DMS153 (cell line): ENCODE measurements at regions not wholly inside any gene's neighbourhood (a gene's known extent, or its start where the extent isn't known, plus 50 kb on each side); places are given as distances from the start of the nearest gene placed in this dataset.
"Not testable (repeated sequence)": the region's sequence is repeated elsewhere in the genome, so short reads cannot be mapped to it uniquely, and the experiment has no call there.

Experiments
- DNase-seq: peaks from one replicate; lab custom pipeline; 2025; lab: John Stamatoyannopoulos, UW

GRCh38 chr5:29451004-29451403 is 1742.5 kb upstream of the CDH6 start:
- DNase-seq, result not testable (repeated sequence)

- no peak for DNase-seq
Measured at GRCh38 chr5:29414681-29415080, 1778.8 kb upstream of the CDH6 start.

- no peak for DNase-seq
Measured at GRCh38 chr5:29412979-29413378, 1780.5 kb upstream of the CDH6 start.

- no peak for DNase-seq
Measured at GRCh38 chr5:29402270-29402669, 1791.2 kb upstream of the CDH6 start.

DNA sequence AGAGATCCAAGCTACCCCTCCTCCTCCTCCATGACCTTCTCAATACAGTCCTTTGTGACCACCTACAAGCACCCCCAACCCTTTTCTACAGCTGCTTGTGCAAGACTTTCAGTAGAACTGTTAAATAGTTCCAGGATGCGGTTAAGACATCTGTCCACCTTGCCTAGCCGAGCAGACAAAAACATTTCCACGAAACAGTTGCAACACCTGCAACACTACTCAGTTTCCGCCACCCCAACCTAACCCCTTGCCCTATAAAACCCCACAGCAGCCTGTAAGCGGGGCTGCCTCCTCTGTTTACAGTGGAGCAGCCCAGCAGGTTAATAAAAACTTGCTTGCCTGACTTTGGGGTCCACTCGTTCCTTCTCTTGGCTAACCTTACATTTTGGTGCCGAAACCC is 1803.5 kb upstream of the CDH6 start:
- DNase-seq, result no peak

GRCh38 chr5:29387384-29387783 is 1806.1 kb upstream of the CDH6 start:
- no peak for DNase-seq

DNA sequence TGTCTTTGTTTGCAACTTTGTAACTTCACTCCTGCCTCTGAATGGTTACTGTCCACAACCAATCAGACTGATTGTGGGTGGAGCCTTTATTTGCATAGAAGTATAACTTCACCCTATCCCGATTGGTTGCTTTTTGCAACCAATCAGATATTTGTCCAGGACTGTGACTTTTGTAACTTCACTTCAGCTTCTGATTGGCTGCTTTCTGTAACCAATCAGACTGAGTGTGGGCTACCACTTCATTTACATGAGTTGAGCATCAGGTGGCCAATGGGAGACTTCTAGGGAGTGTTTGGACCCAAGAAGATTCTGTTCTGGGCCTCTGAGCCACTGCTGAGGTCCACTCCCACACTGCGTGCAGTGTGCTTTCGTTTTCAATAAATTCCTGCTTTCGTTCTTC is 1810.7 kb upstream of the CDH6 start:
- no peak for DNase-seq

DNA sequence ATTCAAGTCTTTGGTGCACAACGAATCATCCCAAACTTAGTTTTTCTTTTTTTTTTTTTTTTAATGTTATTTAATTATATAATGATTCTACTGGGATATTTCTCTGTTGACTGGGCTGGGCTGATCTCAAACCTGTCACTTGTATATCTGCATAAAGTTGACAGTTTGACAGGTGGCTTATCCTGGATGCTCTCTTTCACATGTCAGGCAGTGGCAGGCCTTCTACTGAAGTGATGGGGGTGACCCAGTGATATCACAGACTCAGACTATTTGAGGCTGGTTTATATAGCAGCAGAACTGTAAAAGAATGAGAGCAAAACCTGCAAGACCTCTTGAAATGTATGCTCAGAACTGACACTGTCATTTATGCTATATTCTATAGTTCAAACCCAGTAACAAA is 1813.5 kb upstream of the CDH6 start:
- no peak for DNase-seq

GRCh38 chr5:29379619-29380018 is 1813.9 kb upstream of the CDH6 start:
- DNase-seq, result no peak

- no peak for DNase-seq
Measured at GRCh38 chr5:29378104-29378503, 1815.4 kb upstream of the CDH6 start.

- DNase-seq, result no peak
Measured at GRCh38 chr5:29370248-29370647, 1823.2 kb upstream of the CDH6 start.

DNA sequence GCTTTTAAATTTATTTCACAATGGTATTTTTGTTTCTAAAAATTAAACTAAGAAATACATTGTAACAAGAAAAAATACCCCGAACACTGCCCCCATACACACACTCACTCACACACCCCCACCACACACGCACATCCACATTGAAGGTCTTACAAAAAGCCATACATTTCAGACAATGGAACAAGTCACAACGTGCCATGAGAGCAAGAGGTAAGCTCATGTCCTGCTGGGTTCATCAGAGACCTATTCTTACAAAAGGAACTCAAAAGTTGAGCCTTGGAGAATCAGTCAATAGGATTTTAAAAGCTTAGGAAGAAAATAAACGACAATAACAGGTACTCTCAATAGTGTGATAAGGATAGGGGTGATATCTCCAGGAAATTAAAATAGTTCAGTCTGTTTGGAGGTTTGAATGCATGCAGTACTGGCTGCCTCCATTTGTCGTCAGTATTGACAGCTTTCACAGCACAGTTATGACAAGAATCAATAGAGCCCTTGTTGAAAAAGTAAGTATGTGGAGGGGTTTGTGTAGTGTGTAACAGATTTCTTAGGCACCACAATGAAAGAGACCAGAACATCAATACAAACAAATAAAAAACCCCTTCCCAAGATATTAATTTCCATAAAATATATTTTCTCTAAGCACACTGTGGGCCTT is 1826.2 kb upstream of the CDH6 start:
- DNase-seq, result no peak

DNA sequence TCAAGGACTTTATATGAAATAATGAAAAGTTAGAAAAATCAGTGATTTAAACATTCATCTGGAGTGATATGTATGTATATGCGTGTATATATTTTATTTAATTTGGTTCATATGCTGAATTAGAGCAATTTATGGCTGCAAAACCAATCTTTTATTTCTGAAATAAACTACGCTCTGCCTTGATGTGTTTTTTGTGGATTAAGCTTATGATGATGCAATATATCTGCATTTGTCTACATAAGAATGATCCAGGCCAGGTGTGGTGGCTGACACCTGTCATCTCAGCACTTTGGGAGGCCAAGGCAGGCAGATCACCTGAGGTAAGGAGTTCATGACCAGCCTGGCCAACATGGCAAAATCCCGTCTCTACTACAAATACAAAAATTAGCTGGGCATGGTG is 1842.3 kb upstream of the CDH6 start:
- DNase-seq, result no peak

- no peak for DNase-seq
Measured at GRCh38 chr5:29337030-29337429, 1856.5 kb upstream of the CDH6 start.

DNA sequence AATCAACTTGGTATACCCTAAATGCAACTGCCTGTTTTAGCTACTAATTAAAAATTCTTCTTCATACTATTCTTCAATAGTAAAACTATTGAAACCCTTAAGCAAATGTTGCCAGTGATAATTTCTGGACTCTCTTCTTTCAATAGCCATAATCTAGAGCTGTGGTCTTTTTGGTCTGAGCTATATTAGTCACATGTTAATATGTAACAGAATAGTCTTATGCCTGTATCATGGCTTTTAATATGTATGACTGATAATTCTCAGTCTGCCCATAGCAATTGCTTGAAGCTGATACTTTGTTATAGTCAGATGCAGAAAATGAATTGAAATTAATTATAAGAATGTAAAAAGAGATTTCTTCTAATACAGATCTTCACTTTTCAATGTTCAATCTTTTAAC is 1871.9 kb upstream of the CDH6 start:
- no peak for DNase-seq

GRCh38 chr5:29309359-29309758 is 1884.1 kb upstream of the CDH6 start:
- no peak for DNase-seq

- no peak for DNase-seq
Measured at GRCh38 chr5:29307478-29307877, 1886.0 kb upstream of the CDH6 start.

GRCh38 chr5:29304545-29304944 is 1888.9 kb upstream of the CDH6 start:
- no peak for DNase-seq

DNA sequence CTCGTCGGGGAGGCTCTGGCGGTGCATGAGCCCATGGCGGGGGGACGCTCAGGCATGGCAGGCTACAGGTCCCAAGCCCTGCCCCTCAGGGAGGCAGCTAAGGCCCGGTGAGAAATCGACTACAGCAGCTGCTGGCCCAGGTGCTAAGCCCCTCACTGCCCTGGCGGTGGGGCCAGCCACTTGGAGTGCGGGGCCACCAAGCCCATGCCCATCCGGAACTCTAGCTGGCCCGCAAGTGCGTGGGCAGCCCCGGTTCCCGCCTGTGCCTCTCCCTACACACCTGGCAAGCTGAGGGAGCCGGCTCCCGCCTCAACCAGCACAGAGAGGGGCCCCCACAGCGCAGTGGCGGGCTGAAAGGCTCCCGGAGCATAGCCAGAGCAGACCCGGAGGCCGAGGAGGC is 1896.9 kb upstream of the CDH6 start:
- DNase-seq, result no peak

DNA sequence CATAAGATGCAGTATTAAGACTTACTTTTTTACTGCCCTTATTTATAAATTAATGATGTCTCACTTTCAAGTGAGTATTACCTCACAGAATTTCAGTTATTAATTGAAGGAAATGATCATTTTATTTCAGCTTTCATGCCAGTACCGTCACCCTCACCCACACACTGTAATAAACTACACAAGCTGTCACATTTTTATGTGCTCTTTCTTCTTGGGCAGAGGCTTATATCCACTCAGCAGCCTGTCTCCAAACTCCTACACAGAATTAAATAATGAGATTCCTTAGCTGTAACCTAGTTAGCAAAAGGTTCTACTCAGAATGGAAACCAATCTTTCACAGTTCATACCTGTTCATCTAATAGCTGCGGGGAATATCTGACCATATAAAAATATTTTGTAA is 1915.8 kb upstream of the CDH6 start:
- DNase-seq, result no peak

DNA sequence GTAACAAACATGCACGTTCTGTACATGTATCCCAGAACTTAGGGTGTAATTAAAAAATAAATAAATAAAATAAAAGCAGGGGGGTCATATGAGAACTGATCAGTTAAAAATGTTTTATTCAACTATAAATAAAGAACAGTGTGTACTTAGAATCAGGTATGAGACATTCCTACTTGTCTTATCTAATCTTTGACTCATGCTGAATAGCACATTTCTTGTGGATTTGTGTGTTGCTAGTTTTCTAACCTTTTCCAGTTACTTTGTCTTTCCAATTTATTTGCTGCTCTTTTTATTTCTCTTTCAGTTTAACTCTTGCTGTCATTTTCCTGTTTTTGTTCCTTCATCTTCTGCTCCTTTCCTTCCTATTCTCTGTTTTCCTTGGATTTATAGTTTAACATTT is 1917.1 kb upstream of the CDH6 start:
- DNase-seq, result no peak

DNA sequence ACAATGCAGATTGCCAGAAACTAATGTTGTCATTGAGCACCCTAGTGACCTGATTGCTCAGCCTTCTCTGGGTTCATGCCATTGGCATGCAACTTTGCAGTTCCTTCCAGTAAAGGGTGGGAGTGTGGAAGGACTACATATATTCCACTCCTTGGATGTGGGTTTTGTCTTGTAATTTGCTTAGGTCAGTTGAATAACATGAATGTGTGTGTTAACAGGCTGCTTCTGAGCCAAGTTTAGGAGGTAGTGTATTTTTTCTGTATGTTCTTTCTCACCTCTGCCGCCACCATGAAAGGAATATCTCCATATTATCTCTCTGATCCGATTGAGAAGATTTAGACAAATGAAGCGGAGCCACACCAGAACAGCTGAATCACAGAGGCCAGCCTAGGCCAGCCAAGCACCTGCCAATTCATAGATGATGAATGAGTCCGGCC is 1929.6 kb upstream of the CDH6 start:
- no peak for DNase-seq

- DNase-seq, result no peak
Measured at GRCh38 chr5:29262339-29263123, 1931.0 kb upstream of the CDH6 start.

- DNase-seq, result no peak
Measured at GRCh38 chr5:29261213-29261612, 1932.3 kb upstream of the CDH6 start.
